Stimulated activated CD4-positive, alpha-beta T cell treated with anti-CD3 and anti-CD28 coated beads, Interleukin-12 subunit alpha, Interleukin-12 subunit beta, amount 100 ng/mL, for 24 hours (primary cell): ENCODE measurements at regions not wholly inside any gene's neighbourhood (a gene's known extent, or its start where the extent isn't known, plus 50 kb on each side); places are given as distances from the start of the nearest gene placed in this dataset.
"Not testable (repeated sequence)": the region's sequence is repeated elsewhere in the genome, so short reads cannot be mapped to it uniquely, and the experiment has no call there.

ENCODE experiments used
- DNase-seq, 2 experiments: peaks; one replicate each; pipeline ENCODE4 v3.0.0-alpha.2; 2020; ENCODE audit warnings: low read depth in 2 of 2

DNA sequence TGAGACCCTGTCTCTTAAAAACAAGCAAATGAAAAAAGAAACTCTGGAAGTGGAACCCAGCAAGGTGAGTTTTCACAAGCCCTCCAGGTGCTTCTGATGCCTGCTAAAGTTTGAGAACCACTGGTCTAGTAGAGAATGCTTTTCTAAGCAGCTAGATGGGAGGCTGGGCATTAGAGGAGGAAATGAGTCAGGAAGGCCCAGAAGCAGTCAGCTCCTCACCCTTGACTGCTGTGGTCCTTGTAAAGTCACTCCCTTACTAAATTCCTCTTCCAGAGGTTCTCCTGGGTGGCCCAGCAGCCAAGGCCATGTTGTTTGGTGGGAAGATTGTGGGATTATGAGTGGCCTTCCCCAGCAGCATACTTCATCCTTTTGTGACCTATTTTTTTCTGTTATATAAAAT, 52.0 kb upstream of the FYN start:
- no peak for DNase-seq

DNA sequence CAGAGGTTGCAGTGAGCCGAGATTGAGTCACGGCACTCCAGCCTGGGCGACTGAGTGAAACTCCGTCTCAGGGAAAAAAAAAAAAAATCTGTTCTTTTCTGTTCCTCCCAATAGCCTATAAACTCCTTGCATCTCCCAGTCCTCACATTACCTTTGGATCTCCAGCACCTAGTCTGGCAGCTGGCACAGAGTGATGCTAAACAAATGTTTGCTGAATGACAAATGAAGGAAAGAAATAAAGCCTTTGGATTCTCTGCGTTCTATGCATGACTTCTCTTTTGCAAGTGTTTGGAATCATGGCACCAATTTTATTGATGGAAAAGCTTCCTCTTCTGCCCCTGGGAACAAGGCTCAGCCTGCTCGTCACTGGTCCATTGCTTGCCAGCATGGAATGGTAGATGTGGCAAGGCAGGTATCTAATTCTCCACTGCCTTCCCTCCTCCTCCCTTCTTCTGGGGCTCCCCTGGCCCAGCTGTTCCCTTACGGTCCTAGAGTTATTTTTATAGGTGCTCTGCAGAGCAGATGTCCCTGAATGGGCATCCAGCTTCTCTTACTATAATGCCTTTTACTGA, 53.6 kb upstream of the FYN start:
- DNase-seq, result no peak

GRCh38 chr6:111927321-111927720, 54.1 kb upstream of the FYN start:
- no peak for DNase-seq

- no peak for DNase-seq
Measured at GRCh38 chr6:111928139-111928538, 54.9 kb upstream of the FYN start.

- DNase-seq, result not testable (repeated sequence)
Measured at GRCh38 chr6:111934611-111935010, 61.4 kb upstream of the FYN start.

- DNase-seq, result no peak
Measured at GRCh38 chr6:111936718-111937117, 63.5 kb upstream of the FYN start.

GRCh38 chr6:111938710-111939109, 65.5 kb upstream of the FYN start:
- no peak for DNase-seq

- DNase-seq, result no peak
Measured at GRCh38 chr6:111939902-111940301, 66.7 kb upstream of the FYN start.

GRCh38 chr6:111940801-111941200, 67.5 kb upstream of the FYN start:
- DNase-seq, result no peak

DNA sequence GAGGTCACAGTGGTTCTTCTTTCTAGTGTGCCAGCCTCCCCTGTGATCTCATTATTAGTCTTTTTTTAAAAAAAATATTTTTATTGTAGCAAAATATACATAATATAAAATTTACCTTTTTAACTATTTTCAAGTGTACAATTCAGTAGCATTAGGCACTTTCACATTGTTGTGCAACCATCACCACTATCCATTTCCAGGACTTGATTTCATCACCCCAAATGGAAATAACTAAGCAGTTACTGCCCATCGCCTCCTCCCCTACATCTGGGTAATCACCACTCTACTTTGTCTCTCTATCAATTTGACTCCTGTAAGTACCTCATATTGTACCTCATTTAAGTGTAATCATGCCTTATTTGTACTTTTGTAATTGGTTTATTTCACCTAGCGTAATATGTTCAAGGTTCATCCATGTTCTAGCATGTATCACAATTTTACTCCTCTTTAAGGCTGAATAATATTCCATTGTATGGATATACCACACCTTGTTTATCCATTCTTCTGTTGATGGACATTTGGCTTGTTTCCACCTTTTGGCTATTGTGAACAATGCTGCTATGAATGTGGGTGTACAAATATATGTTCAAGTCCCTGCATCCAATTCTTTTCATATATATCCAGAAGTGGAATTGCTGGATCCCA, 68.6 kb upstream of the FYN start:
- DNase-seq, result no peak

DNA sequence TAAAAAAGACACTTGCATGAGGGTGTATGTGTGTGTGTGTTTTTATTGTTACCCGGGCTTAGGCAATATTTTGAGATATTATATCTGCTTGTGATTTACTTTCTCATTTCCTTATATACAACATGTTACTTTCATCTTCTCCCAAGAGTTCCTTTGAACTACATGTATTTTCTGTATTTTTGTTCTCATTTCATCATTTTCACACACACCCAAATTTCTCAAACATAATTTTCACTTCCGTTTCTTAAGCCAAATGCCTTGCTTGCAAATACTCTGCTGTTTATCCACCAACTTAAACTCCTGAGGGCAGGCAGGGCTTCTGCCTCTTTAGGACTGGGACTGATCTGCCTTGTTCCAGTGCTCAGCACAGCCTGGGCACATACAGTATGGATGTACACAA, 69.3 kb upstream of the FYN start:
- DNase-seq, result no peak

GRCh38 chr6:111943266-111943665, 70.0 kb upstream of the FYN start:
- DNase-seq, result no peak

GRCh38 chr6:111943726-111944125, 70.5 kb upstream of the FYN start:
- no peak for DNase-seq

- DNase-seq, result no peak
Measured at GRCh38 chr6:111944541-111944940, 71.3 kb upstream of the FYN start.

DNA sequence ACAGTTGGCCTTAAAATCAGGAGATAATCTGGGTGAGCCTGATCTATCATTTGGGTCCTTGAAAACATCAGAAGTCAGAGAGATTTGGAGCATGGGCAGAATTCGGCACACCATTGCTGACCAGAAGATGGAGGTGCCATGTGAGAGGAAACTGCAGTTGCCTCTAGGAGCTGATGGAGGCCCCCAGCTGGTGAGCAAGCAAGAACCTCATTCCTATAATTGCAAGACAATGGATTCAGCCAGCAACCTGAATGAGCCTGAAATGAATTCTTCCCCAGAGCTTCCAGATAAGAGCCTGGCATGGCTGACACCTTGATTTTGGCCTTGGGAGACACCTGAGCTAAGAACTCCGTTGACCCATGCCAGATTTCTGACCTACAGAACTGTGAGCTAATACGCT, 76.3 kb upstream of the FYN start:
- no peak for DNase-seq

DNA sequence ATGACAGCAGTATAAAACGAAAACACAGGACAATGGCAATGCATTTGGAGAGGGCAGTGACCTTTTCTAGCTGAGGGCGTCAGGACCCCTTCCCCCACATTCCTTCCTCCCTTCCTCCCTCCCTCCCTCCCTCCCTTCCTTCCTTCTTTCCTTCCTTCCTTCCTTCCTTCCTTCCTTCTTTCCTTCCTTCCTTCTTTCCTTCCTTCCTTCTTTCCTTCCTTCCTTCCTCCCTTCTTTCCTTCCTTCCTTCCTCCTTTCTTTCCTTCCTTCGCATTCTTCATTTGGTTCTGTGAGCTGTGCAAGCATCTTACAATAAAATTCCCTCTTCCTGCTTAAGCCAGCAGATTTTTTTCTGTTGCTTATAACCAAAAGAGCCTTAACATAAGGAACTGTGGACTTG, 76.7 kb upstream of the FYN start:
- DNase-seq, result not testable (repeated sequence)

DNA sequence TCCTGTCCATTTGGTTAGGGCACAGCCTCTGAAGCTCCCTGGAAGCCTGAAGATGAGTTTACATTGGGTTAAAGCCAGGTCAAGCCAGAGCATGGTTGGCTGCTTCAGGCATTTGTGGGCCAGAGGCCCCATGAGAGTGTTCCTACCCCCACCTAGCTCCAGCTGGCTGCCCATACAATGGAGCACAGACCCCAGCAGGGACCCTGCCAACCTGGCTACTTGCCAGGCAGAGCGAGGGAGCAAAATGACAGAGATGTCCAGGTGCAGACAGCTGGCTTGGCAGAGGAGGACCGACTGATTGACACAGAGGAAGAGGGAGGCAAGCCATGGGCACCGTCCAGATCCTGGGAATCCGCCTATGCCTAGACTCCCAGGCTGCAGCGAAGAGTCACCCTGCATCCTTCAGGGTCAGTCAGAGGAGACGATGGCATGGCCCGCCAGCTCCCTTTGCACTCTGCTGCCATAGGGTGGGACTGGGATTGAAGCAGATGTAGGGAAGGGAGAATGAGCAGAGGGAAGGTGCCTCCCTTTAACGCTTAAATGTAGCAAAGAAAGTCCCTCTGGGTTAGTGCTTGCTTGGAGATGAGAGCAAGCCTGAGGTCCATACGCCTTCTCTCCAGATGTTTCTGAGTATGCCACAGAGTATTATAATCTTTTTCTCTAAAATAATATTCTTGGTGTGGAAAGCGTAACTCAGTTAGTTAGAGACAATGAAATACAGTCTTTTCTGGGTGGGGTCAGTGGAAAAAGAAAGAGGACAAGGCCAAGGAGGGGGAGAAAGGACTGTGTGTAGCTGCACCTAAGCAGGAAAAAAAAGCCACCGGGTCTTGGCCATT, 77.6 kb upstream of the FYN start:
- DNase-seq, result no peak

GRCh38 chr6:111951497-111952085, 78.3 kb upstream of the FYN start:
- DNase-seq, result no peak

DNA sequence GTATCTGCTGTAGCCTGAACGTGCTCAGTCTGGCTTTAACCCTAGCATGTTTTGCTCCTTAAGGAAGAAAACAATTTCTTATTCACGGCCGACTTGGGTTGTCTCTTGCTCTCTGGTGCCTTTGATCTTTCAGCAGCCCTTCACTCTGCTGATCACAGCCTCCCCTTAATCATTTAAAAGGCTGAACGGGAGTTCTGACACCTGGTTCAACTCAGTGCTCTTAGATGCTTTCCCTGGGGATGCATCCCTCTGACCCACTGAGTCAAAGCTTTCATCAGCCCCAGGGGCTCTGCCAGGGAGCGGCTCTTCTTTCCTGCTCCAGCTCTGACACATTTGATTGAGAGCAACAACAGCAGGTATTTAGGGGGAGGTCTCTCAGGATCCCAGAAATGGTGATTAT, 79.0 kb upstream of the FYN start:
- no peak for DNase-seq

GRCh38 chr6:111952821-111953540, 79.7 kb upstream of the FYN start:
- DNase-seq, result no peak

DNA sequence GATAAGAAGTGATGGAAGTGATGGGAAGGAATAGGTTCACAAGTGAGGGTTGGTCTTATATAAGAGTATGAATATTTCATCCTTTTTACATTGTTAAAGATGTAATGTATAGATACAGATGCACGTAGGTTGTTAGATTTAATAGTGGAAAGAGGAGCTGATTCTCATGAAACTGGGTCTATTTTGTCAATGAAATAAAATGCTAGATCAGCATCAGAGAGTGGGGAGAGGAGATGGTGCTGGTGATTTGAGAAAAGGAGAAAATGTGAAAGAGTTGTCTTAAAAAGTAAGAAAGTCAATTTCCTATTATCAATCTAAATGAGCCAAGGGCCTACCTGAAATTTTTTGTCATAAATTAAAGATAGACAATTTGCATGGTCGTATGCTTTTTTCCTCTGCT, 82.8 kb upstream of the FYN start:
- no peak for DNase-seq
